Activated T-helper 1 cell treated with anti-CD3 and anti-CD28 coated beads, Interleukin-12 subunit alpha, Interleukin-12 subunit beta, Interleukin-2, Interleukin-4 antibody, amounts not matched to agents 30 ng/mL and 10 ng/mL and 1 ng/mL, durations not matched to agents 14 hours and 24 hours and 36 hours (primary cell): ENCODE measurements at regions not wholly inside any gene's neighbourhood (a gene's known extent, or its start where the extent isn't known, plus 50 kb on each side); places are given as distances from the start of the nearest gene placed in this dataset.
A peak's percentile ranks its signal among the peaks of the same experiment; 100 is the strongest.
"Not testable (repeated sequence)": the region's sequence is repeated elsewhere in the genome, so short reads cannot be mapped to it uniquely, and the experiment has no call there.

Experiments used
- DNase-seq: peaks from one replicate; pipeline ENCODE4 v3.0.0; 2021; ENCODE audit warnings: low spot score
- H3K27ac Mint-ChIP-seq: one replicate; pipeline ENCODE4 v1.8.0; 2021; ENCODE audit warnings: mild to moderate bottlenecking, mixed read lengths
- H3K27me3 Mint-ChIP-seq: one replicate; pipeline ENCODE4 v1.8.0; 2022; ENCODE audit warnings: mild to moderate bottlenecking, moderate library complexity, mixed read lengths; ENCODE audit not compliant: insufficient read depth
- H3K36me3 Mint-ChIP-seq: one replicate; pipeline ENCODE4 v1.8.0; 2021; ENCODE audit warnings: low read depth, mixed read lengths
- H3K4me1 Mint-ChIP-seq: one replicate; pipeline ENCODE4 v1.8.0; 2021; ENCODE audit warnings: low read depth, mixed read lengths
- H3K4me3 Mint-ChIP-seq: one replicate; pipeline ENCODE4 v1.8.0; 2021; ENCODE audit warnings: mild to moderate bottlenecking, moderate library complexity, mixed read lengths
- H3K9me3 Mint-ChIP-seq: one replicate; pipeline ENCODE4 v1.8.0; 2021; ENCODE audit warnings: mixed read lengths
- intact Hi-C: fragments of 100-400 bp; cut with micrococcal nuclease; formaldehyde crosslinking; loops from one replicate; pipeline ENCODE4 v1.15.1; 2024

GRCh38 chr14:55773312-55773711 lies 193.3 kb downstream of the KTN1 start:
- Mint-ChIP-seq H3K9me3 (peaks cover 5% of the 10 kb centered on the region), H3K27ac (no peak overlapping the region), H3K27me3 (no peaks in the 10 kb centered on the region), H3K4me1 (peaks cover 9% of the 10 kb centered on the region), H3K4me3 (no peak overlapping the region), H3K36me3 (peaks cover 3% of the 10 kb centered on the region)
- intact Hi-C loops = no loop called here
- DNase-seq = no peak

DNA sequence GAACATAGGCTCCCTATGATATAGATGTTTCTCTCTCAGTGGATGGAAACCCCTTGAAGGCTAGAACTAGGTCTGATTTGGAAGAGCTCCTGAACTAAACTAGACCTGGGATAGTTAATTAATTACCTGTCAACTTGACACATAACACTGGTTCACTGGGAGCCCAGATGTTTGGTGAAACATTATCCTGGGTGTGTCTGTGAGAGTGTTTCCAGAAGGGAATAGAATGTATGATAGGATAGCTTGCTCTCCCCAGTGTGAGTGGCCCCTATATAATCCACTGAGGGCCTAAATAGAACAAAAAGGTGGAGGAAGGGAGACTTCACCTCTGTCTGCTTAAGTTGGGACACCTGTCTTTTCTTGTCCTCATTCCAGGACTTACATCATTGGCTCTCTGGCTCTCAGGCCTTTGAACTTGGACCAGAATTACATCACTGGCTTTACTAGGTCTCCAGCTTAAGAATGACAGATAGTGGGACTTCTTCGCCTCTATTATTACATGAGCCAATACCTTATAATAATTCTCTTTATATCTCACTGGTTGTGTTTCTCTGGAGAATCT lies 194.1 kb downstream of the KTN1 start:
- Mint-ChIP-seq H3K9me3 (peaks cover 6% of the 10 kb centered on the region), H3K4me1 (peaks cover 17% of the 10 kb centered on the region), H3K27me3 (no peaks in the 10 kb centered on the region), H3K27ac (no peak overlapping the region), H3K4me3 (no peak overlapping the region), H3K36me3 (peaks cover 3% of the 10 kb centered on the region)
- no peak for DNase-seq
- intact Hi-C loops = no loop called here

DNA sequence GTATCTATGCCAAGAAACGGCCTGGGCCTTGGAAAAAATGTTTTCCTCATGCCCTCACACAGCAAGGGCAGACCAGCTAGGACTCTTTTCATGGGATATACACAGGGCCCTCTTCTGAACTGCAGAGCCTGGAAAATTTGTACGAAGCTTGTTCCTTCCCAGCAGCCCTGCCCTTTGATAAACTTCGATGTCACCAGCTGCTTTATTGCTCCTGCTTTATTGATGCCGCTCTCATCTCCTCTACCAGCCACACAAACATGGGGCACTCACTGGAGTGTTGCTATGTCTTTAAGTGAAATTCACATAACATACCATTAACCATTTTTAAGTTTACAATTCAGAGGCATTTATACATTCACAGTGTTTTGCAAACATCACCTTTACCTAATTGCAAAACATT lies 197.9 kb downstream of the KTN1 start:
- H3K9me3 Mint-ChIP-seq = peaks cover 9% of the 10 kb centered on the region
- no peak overlapping the region for H3K4me3 Mint-ChIP-seq
- H3K4me1 Mint-ChIP-seq = peaks cover 19% of the 10 kb centered on the region
- intact Hi-C loops = no loop called here
- H3K36me3 Mint-ChIP-seq = peaks cover 6% of the 10 kb centered on the region
- no peak for DNase-seq
- peak overlapping the region; percentile 50 for H3K27ac Mint-ChIP-seq
- no peaks in the 10 kb centered on the region for H3K27me3 Mint-ChIP-seq

GRCh38 chr14:55780156-55780946 lies 200.3 kb downstream of the KTN1 start:
- H3K4me3 Mint-ChIP-seq = no peak overlapping the region
- no peak for DNase-seq

DNA sequence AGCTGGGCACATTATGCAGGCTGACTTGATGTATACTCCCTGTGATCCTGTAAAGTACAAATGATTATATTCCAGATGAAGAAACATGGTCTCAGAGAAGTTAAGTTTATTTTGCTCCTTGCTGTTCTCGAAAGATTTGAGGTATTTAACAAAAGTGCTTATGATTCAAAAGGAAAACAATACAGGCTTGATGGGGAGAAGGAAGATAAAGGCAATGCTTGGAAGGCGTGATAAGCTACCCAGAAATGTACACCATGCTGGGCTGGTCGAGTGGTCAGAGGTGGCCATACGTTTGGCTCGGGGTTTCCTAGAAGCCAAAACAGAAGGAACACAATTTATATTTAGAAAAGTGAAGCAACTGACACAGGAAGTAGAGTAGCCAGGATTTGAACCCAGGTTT lies 201.0 kb downstream of the KTN1 start:
- H3K4me3 Mint-ChIP-seq = no peak overlapping the region

More at GRCh38 chr14:55780156-55780946, 200.3 kb downstream of the KTN1 start:
- no peak overlapping the region for H3K27ac Mint-ChIP-seq
- H3K9me3 Mint-ChIP-seq = peaks cover 9% of the 10 kb centered on the region
- peaks cover 9% of the 10 kb centered on the region for H3K27me3 Mint-ChIP-seq
- H3K4me1 Mint-ChIP-seq = peaks cover 19% of the 10 kb centered on the region
- intact Hi-C loops = no loop called here
- H3K36me3 Mint-ChIP-seq = peaks cover 6% of the 10 kb centered on the region

GRCh38 chr14:55782166-55782565 lies 202.2 kb downstream of the KTN1 start:
- intact Hi-C loops = no loop called here
- H3K4me1 Mint-ChIP-seq = peaks cover 19% of the 10 kb centered on the region
- no peak for DNase-seq
- no peak overlapping the region for H3K27ac Mint-ChIP-seq
- H3K4me3 Mint-ChIP-seq = no peak overlapping the region
- H3K9me3 Mint-ChIP-seq = peaks cover 9% of the 10 kb centered on the region
- peaks cover 12% of the 10 kb centered on the region for H3K27me3 Mint-ChIP-seq
- peaks cover 5% of the 10 kb centered on the region for H3K36me3 Mint-ChIP-seq

More for the DNA sequence above, 201.0 kb downstream of the KTN1 start:
- H3K36me3 Mint-ChIP-seq = peaks cover 5% of the 10 kb centered on the region
- intact Hi-C loops = no loop called here
- H3K9me3 Mint-ChIP-seq = peaks cover 9% of the 10 kb centered on the region
- DNase-seq = no peak
- H3K27ac Mint-ChIP-seq = no peak overlapping the region
- H3K27me3 Mint-ChIP-seq = peaks cover 12% of the 10 kb centered on the region
- H3K4me1 Mint-ChIP-seq = peaks cover 19% of the 10 kb centered on the region

DNA sequence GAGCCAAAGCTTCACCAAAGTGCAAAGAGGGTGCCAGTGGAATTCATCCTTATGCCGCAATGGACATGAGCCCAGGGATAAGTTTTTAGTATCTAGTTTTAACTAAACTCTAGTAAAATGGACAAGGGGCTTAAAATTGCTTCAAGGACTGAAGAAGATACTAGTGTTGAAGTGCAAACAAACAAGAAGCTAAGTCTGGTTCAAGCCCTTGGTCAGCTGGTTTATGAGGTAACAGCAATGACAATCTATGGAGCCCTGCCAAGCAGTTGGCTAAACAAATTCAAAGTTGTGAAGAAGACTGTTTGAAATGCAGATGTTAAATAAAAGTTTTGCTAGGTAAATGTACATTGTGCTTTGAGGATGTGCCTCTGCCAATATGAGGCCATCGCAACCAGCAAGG lies 209.4 kb downstream of the KTN1 start:
- H3K4me3 Mint-ChIP-seq = no peak overlapping the region
- DNase-seq = no peak
- no peak overlapping the region for H3K27ac Mint-ChIP-seq
- H3K27me3 Mint-ChIP-seq = peaks cover 4% of the 10 kb centered on the region
- no peaks in the 10 kb centered on the region for H3K9me3 Mint-ChIP-seq
- intact Hi-C loops = no loop called here
- H3K36me3 Mint-ChIP-seq = no peaks in the 10 kb centered on the region
- no peaks in the 10 kb centered on the region for H3K4me1 Mint-ChIP-seq

DNA sequence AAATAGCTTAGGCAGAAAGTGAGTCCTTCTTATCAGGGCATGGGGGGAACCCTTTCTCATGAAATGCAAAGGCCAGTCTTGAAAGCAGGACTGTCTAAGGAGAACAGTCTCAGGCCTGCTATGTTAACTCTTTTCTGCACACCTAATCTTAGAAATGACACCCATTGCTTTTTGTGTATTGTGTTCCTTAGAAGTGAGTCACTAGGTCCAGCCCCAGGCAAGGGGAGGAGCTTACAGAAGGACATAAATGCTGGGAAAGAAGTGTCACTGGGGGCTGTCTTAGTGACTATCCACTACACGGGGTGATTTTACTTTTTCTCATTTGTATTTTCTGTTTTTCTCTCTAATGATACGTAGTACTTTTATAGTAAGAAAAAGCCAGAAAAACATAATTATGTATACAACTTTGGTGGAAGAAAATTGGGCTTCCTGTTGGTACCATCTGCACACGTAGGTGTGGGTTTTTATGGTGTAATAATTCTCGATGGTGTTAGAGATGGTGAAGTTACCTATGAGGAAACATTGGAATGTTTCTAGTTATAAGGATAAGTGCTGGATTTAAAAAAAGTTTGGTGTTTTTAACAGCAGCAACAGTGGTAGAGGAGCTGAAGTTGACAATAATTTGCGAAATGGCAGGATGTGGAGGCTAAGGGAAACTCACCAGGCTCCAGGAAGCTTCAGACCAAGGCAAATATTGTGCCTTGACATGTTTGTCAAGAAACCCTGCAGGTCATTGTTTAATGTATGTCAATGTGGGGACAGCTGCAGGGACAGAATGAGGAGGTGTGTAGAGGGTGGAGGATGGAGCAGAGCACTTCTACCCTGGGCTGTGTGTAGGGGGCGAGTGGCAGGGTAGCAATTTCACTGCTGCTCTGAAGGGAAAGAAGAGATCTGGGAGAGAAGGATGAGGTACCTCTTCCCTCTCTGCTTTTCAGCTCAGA lies 214.9 kb downstream of the KTN1 start:
- Mint-ChIP-seq H3K4me3 (no peak overlapping the region), H3K36me3 (peaks cover 4% of the 10 kb centered on the region), H3K4me1 (peaks cover 13% of the 10 kb centered on the region), H3K27me3 (no peaks in the 10 kb centered on the region), H3K27ac (no peak overlapping the region), H3K9me3 (peaks cover 2% of the 10 kb centered on the region)
- no peak for DNase-seq
- intact Hi-C loops = no loop called here

DNA sequence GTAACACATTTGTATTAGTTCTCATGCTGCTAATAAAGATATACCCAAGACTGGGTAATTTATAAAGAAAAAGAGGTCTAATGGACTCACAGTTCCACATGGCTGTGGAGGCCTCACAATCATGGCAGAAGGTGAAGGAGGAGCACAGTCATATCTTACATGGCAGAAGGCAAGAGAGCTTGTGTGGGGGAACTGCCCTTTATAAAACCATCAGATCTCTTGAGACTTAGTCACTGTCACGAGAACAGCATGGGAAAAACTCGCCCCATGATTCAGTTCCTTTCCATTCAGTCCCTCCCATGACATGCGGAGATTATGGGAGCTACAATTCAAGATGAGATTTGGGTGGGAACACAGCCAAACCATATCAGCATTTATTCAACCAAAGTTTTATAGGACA lies 216.5 kb downstream of the KTN1 start:
- H3K27ac Mint-ChIP-seq, H3K27me3 Mint-ChIP-seq, DNase-seq, intact Hi-C loops, H3K4me3 Mint-ChIP-seq: not testable (repeated sequence)
- Mint-ChIP-seq H3K9me3 (peaks cover 16% of the 10 kb centered on the region), H3K36me3 (peaks cover 15% of the 10 kb centered on the region), H3K4me1 (peaks cover 29% of the 10 kb centered on the region)

DNA sequence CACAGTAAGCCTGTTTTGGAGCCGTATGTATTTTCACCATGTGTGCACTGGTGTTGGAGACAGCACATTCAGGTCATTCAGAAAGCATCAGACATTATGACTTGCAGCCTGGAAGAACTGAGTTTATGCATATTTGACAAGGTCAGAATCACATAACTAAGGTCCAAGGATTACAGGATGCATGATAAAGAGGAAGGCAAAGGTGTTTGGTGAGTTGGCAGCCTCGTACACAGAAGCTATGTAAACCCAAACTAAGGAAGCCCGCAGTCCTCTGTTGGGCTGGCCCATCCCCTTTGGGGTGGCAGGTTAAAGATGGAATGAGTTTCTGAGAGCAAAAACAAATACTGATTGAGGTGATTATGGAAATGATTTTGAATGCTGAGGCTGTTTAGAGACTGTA lies 218.4 kb downstream of the KTN1 start:
- Mint-ChIP-seq H3K4me1 (peaks cover 45% of the 10 kb centered on the region), H3K27ac (no peak overlapping the region), H3K27me3 (no peaks in the 10 kb centered on the region), H3K9me3 (peaks cover 33% of the 10 kb centered on the region), H3K36me3 (peaks cover 28% of the 10 kb centered on the region), H3K4me3 (no peak overlapping the region)
- no peak for DNase-seq
- intact Hi-C loops = no loop called here

GRCh38 chr14:55799508-55800095 lies 219.6 kb downstream of the KTN1 start:
- intact Hi-C loops = loop anchor here (10.0 kb wide), 1 partner anchor 785 kb away; no protein-coding TSS in a partner anchor
- Mint-ChIP-seq H3K4me1 (peaks cover 56% of the 10 kb centered on the region), H3K4me3 (no peak overlapping the region), H3K27ac (peak overlapping the region; percentile 4), H3K27me3 (no peaks in the 10 kb centered on the region), H3K9me3 (peaks cover 38% of the 10 kb centered on the region), H3K36me3 (peaks cover 30% of the 10 kb centered on the region)
- DNase-seq = no peak

DNA sequence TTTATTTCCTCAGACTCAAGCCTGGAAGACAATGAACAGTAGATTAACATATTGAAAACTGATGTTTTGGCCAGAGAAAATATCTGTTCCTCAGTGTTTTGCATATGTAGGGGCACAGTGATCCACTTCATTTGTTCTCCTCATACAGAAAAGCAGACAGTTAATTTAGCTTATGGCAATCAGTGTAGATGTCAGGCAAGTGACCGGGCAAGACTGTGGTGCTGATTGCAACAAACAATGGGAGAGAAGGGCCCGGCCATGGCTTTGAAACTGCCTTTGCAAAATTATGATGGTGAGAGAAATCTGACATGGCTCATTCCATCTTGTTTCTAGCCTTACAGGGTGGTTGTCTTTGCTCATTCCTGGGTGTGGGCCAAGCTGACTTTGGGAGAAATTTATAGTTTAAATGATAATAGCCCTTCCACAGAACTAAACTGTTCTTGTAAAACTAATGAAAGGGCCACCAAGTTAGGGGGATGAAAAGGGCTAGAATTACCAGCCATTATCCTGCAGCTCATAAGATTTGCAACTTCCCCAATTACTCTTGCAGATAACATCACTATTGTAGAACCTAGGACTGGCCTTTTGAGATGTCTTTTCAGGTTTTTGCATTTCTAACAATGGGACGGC lies 220.3 kb downstream of the KTN1 start:
- Mint-ChIP-seq H3K27ac (peak overlapping the region; percentile 8), H3K9me3 (peaks cover 38% of the 10 kb centered on the region)
- intact Hi-C loops = loop anchor here (10.0 kb wide), 1 partner anchor 785 kb away; no protein-coding TSS in a partner anchor

More for the DNA sequence above, 220.3 kb downstream of the KTN1 start:
- Mint-ChIP-seq H3K4me3 (no peak overlapping the region), H3K4me1 (peaks cover 63% of the 10 kb centered on the region), H3K27me3 (no peaks in the 10 kb centered on the region), H3K36me3 (peaks cover 31% of the 10 kb centered on the region)
- DNase-seq = no peak
